ENCODE measurements at regions not wholly inside any gene's neighbourhood (a gene's known extent, or its start where the extent isn't known, plus 50 kb on each side); places are given as distances from the start of the nearest gene placed in this dataset.

DNA sequence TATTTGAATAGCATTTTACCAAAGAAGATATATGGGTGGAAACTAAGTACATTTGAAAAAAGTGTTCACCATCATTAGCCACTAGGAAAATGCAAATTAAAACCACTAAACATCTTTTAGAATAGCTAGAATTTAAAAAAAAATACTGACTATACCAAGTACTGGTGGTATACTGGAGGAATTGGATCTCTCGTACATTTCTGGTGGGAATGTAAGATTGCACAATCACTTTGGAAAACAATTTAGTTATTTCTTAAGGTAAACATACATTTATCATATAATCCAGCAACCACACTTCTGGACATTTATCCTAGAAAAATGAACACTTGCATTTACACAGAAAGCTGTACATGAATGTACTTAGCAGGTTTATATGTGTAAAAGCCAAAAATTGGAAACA lies 303.5 kb downstream of the MID1IP1 start:
- no peak overlapping the region for H3K4me3 Mint-ChIP-seq
- ATAC-seq (ENCODE audit: low read depth in 2 of 2) (no peak), DNase-seq (no peak)
- Histone ChIP-seq H3K4me3 (ENCODE audit: low read depth, low read length) (no peak overlapping the region), H3K9me3 (ENCODE audit: control insufficient read depth in 2 of 2, low read length in 2 of 2) (no peaks in the 10 kb centered on the region), H3K27ac (ENCODE audit: insufficient read depth, low read length, poor library complexity, severe bottlenecking) (no peak overlapping the region), H3K27me3 (ENCODE audit: control insufficient read depth, insufficient read depth, low read length) (no peaks in the 10 kb centered on the region), H3K4me1 (ENCODE audit: control insufficient read depth, insufficient read depth, low read length, poor library complexity, severe bottlenecking) (no peaks in the 10 kb centered on the region), H3K36me3 (ENCODE audit: control insufficient read depth, insufficient read depth, low read length) (no peaks in the 10 kb centered on the region)
- no peaks in the 10 kb centered on the region for H3K36me3 Mint-ChIP-seq
- H3K27ac Mint-ChIP-seq: no peak overlapping the region
- H3K9me3 Mint-ChIP-seq: peaks cover 0 to 3% (median 2%) of the 10 kb centered on the region in 7 donors
- no peaks in the 10 kb centered on the region for H3K4me1 Mint-ChIP-seq
- H3K27me3 Mint-ChIP-seq: peaks cover 12% of the 10 kb centered on the region

DNA sequence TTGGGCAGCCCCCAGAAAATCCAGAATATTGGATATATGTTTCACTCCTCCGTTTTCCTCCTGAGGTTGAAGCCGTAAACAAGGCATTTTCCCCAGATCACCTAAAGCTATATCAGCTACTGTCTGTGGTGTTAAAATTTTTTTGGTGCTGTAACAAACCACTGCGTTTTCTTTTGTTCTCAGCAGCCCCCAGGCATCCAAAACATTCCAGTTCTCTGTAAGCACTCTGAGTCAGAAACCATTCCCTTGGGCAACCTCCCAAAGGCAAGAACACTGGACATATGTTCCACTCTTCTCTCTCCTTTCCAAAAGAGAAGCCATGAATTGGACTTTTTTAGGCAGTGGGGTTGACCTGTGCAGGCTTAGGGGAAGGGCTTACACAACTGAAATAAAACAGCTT lies 310.9 kb downstream of the MID1IP1 start:
- H3K27me3 Mint-ChIP-seq: peaks cover 10% of the 10 kb centered on the region
- no peak for DNase-seq
- Histone ChIP-seq H3K4me3 (ENCODE audit: low read depth, low read length) (no peak overlapping the region), H3K9me3 (ENCODE audit: control insufficient read depth in 2 of 2, low read length in 2 of 2) (peaks cover 7 to 8% of the 10 kb centered on the region in 2 experiments), H3K36me3 (ENCODE audit: control insufficient read depth, insufficient read depth, low read length) (no peaks in the 10 kb centered on the region), H3K4me1 (ENCODE audit: control insufficient read depth, insufficient read depth, low read length, poor library complexity, severe bottlenecking) (no peaks in the 10 kb centered on the region), H3K27ac (ENCODE audit: insufficient read depth, low read length, poor library complexity, severe bottlenecking) (no peak overlapping the region), H3K27me3 (ENCODE audit: control insufficient read depth, insufficient read depth, low read length) (peaks cover 5% of the 10 kb centered on the region)
- H3K27ac Mint-ChIP-seq: no peak overlapping the region
- ATAC-seq (ENCODE audit: low read depth in 2 of 2): no peak
- H3K36me3 Mint-ChIP-seq: no peaks in the 10 kb centered on the region
- no peaks in the 10 kb centered on the region for H3K4me1 Mint-ChIP-seq
- H3K4me3 Mint-ChIP-seq: no peak overlapping the region
- peaks cover 0 to 18% (median 4%) of the 10 kb centered on the region in 7 donors for H3K9me3 Mint-ChIP-seq

DNA sequence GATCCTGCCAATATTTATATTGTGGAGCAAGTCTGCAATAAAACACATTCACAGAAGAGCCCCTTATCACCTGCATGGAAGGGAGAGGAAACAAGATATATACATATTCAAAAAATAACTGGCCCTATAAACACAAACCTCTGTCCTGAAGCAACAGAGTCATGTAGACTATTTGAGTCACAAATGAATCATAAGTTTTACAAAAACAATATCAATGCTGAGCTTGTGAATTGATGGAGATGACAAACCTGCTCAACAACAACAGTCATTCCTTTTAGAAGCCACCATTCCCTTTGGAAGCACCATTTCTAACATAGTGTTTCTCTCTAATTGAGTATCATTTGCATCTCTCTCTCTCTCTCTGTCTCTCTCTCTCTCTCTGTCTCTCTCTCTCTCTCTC lies 313.9 kb downstream of the MID1IP1 start:
- H3K36me3 Mint-ChIP-seq: no peaks in the 10 kb centered on the region
- no peak overlapping the region for H3K4me3 Mint-ChIP-seq
- no peak overlapping the region for H3K4me3 ChIP-seq (ENCODE audit: low read depth, low read length)
- H3K9me3 ChIP-seq (ENCODE audit: control insufficient read depth in 2 of 2, low read length in 2 of 2): peaks cover 7 to 8% of the 10 kb centered on the region in 2 experiments
- H3K27ac Mint-ChIP-seq: no peak overlapping the region
- no peaks in the 10 kb centered on the region for H3K4me1 ChIP-seq (ENCODE audit: control insufficient read depth, insufficient read depth, low read length, poor library complexity, severe bottlenecking)
- peaks cover 6% of the 10 kb centered on the region for H3K27me3 Mint-ChIP-seq
- peaks cover 0 to 16% (median 2%) of the 10 kb centered on the region in 7 donors for H3K9me3 Mint-ChIP-seq
- peaks cover 7% of the 10 kb centered on the region for H3K27me3 ChIP-seq (ENCODE audit: control insufficient read depth, insufficient read depth, low read length)
- no peak for ATAC-seq (ENCODE audit: low read depth in 2 of 2)
- no peaks in the 10 kb centered on the region for H3K4me1 Mint-ChIP-seq
- no peaks in the 10 kb centered on the region for H3K36me3 ChIP-seq (ENCODE audit: control insufficient read depth, insufficient read depth, low read length)
- H3K27ac ChIP-seq (ENCODE audit: insufficient read depth, low read length, poor library complexity, severe bottlenecking): no peak overlapping the region
- DNase-seq: no peak

DNA sequence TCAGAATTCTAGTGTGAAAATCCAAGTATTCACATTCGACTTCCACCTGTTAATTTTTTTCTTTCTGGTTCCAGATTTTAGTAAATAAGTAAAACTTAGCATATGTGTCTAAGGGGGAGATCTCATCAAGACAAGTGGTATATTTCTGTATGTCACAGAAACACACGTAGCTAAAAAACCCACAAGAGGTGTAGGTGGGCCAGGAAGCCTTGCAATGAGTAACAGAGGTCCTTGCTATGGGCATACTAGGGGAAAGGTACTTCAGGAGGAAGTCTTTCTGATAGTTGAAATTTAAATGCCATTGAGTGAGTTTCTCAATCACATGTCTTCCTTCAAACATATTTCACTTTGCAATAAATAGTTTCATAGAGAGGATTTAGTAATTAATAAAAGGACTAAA lies 315.8 kb downstream of the MID1IP1 start:
- H3K36me3 ChIP-seq (ENCODE audit: control insufficient read depth, insufficient read depth, low read length): no peaks in the 10 kb centered on the region
- H3K4me1 ChIP-seq (ENCODE audit: control insufficient read depth, insufficient read depth, low read length, poor library complexity, severe bottlenecking): no peaks in the 10 kb centered on the region
- no peak overlapping the region for H3K4me3 ChIP-seq (ENCODE audit: low read depth, low read length)
- peaks cover 0 to 4% (median 2%) of the 10 kb centered on the region in 7 donors for H3K9me3 Mint-ChIP-seq
- no peak overlapping the region for H3K4me3 Mint-ChIP-seq
- H3K36me3 Mint-ChIP-seq: no peaks in the 10 kb centered on the region
- no peak overlapping the region for H3K27ac ChIP-seq (ENCODE audit: insufficient read depth, low read length, poor library complexity, severe bottlenecking)
- DNase-seq (no peak), ATAC-seq (ENCODE audit: low read depth in 2 of 2) (no peak)
- peaks cover 0 to 5% of the 10 kb centered on the region in 2 experiments for H3K9me3 ChIP-seq (ENCODE audit: control insufficient read depth in 2 of 2, low read length in 2 of 2)
- H3K27ac Mint-ChIP-seq: no peak overlapping the region
- peaks cover 6% of the 10 kb centered on the region for H3K27me3 Mint-ChIP-seq
- peaks cover 5% of the 10 kb centered on the region for H3K27me3 ChIP-seq (ENCODE audit: control insufficient read depth, insufficient read depth, low read length)
- no peaks in the 10 kb centered on the region for H3K4me1 Mint-ChIP-seq

DNA sequence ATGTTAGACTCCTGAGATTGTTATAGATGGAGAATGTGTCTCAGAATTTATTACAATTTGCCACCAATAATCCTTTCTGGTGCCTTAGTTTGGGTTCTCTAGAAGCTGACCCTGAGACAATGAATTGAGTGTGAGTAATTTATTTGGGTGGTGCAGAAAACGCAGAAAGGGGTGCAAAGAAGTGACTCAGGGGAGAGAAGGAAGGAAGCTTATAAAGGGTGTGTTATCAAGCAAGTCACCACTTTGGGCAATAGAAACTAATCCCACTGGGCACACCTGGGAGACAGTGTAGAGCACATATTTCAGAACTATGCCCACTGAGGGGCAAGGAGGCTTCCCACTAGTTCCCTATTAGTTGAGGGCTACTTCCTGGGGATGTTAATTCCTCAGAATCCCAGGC lies 320.6 kb downstream of the MID1IP1 start:
- H3K4me1 Mint-ChIP-seq: no peaks in the 10 kb centered on the region
- H3K27me3 Mint-ChIP-seq: no peaks in the 10 kb centered on the region
- Histone ChIP-seq H3K4me3 (ENCODE audit: low read depth, low read length) (no peak overlapping the region), H3K36me3 (ENCODE audit: control insufficient read depth, insufficient read depth, low read length) (no peaks in the 10 kb centered on the region), H3K4me1 (ENCODE audit: control insufficient read depth, insufficient read depth, low read length, poor library complexity, severe bottlenecking) (no peaks in the 10 kb centered on the region), H3K27me3 (ENCODE audit: control insufficient read depth, insufficient read depth, low read length) (peaks cover 2% of the 10 kb centered on the region), H3K27ac (ENCODE audit: insufficient read depth, low read length, poor library complexity, severe bottlenecking) (no peak overlapping the region), H3K9me3 (ENCODE audit: control insufficient read depth in 2 of 2, low read length in 2 of 2) (no peaks in the 10 kb centered on the region)
- peaks cover 0 to 5% (median 0%) of the 10 kb centered on the region in 7 donors for H3K9me3 Mint-ChIP-seq
- no peaks in the 10 kb centered on the region for H3K36me3 Mint-ChIP-seq
- H3K4me3 Mint-ChIP-seq: no peak overlapping the region
- DNase-seq: no peak
- no peak overlapping the region for H3K27ac Mint-ChIP-seq
- ATAC-seq (ENCODE audit: low read depth in 2 of 2): no peak

DNA sequence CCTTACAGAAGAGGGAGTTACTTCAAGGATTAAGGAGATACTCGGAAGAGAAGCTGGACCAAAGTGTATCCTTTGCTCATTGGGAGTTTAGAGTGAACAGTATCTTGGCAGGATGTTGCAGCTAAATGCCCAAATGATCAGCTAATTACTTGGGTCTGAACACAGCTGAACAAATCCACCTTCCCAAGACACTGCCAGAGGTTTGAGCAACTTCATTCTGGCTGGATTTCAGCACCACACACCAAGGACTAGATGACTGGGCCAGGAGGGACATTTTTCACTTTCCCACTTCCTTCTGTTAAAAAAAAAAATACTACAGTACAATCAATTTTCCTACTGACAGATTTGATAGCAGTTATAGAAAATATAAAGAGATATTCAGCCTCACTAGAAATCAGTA lies 324.6 kb downstream of the MID1IP1 start:
- Histone ChIP-seq H3K36me3 (ENCODE audit: control insufficient read depth, insufficient read depth, low read length) (no peaks in the 10 kb centered on the region), H3K27me3 (ENCODE audit: control insufficient read depth, insufficient read depth, low read length) (no peaks in the 10 kb centered on the region), H3K4me3 (ENCODE audit: low read depth, low read length) (no peak overlapping the region), H3K4me1 (ENCODE audit: control insufficient read depth, insufficient read depth, low read length, poor library complexity, severe bottlenecking) (no peaks in the 10 kb centered on the region), H3K27ac (ENCODE audit: insufficient read depth, low read length, poor library complexity, severe bottlenecking) (no peak overlapping the region), H3K9me3 (ENCODE audit: control insufficient read depth in 2 of 2, low read length in 2 of 2) (no peaks in the 10 kb centered on the region)
- no peak for ATAC-seq (ENCODE audit: low read depth in 2 of 2)
- H3K4me1 Mint-ChIP-seq: no peaks in the 10 kb centered on the region
- H3K36me3 Mint-ChIP-seq: no peaks in the 10 kb centered on the region
- H3K27me3 Mint-ChIP-seq: no peaks in the 10 kb centered on the region
- H3K27ac Mint-ChIP-seq: no peak overlapping the region
- no peak for DNase-seq
- H3K4me3 Mint-ChIP-seq: no peak overlapping the region
- peaks cover 0 to 3% (median 0%) of the 10 kb centered on the region in 7 donors for H3K9me3 Mint-ChIP-seq

DNA sequence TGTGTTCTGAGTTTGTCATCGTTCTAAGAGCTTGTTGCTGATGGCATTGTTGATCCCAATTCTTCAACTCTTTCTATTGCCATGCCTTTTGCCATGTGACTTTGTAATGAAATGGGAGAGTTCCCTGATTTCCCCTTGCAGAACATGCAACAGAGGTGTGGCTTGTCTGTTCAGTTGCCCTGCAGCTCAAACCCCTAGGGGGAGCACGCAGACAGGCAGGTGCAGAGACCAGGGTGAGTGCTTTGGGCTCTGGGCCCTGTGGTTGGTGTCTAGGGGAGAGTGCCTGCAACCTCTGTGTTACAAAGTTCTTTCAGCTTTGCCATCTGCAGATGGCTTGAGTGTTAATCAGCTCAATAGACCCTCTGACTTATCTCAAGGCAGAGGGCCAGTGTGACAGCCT lies 332.7 kb downstream of the MID1IP1 start:
- no peaks in the 10 kb centered on the region for H3K27me3 Mint-ChIP-seq
- peak in 1 of 3 donors; percentile 24 for DNase-seq

DNA sequence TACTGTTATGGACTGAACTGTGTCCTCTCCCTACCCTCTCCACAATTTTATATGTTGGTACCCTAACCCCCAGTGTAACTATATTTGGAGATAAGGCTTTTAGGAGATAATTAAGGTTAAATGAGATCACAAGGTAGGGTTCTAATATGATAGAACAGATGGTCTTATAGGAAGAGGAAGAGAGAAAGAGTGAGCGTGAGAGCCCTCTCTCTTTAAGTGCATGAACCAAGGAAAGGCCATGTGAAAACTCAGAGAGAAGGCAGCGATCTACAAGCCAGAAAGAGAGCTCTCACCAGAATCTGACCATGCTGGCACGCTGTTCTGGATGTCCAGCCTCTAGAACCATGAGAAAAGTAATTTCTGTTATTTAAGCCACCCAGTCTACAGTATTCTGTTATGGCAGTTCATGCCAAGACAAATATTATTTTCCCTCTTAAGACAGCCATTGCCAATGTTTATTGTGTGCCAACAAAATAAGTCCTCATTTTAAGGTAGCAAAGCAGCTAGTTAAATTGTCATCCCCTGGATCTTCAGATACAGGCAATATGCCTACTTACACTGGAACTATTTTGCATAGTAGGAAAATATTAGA lies 336.2 kb downstream of the MID1IP1 start:
- no peaks in the 10 kb centered on the region for H3K27me3 ChIP-seq (ENCODE audit: control insufficient read depth, insufficient read depth, low read length)
- Mint-ChIP-seq H3K27ac (no peak overlapping the region), H3K9me3 (peaks cover 0 to 2% (median 0%) of the 10 kb centered on the region in 7 donors), H3K4me1 (no peaks in the 10 kb centered on the region), H3K27me3 (no peaks in the 10 kb centered on the region), H3K4me3 (peak overlapping the region in 1 of 4 donors; percentile 5), H3K36me3 (no peaks in the 10 kb centered on the region)
- no peak for DNase-seq
- H3K4me3 ChIP-seq (ENCODE audit: low read depth, low read length): no peak overlapping the region
- no peak for ATAC-seq (ENCODE audit: low read depth in 2 of 2)
- H3K36me3 ChIP-seq (ENCODE audit: control insufficient read depth, insufficient read depth, low read length): no peaks in the 10 kb centered on the region
- H3K4me1 ChIP-seq (ENCODE audit: control insufficient read depth, insufficient read depth, low read length, poor library complexity, severe bottlenecking): no peaks in the 10 kb centered on the region
- H3K27ac ChIP-seq (ENCODE audit: insufficient read depth, low read length, poor library complexity, severe bottlenecking): no peak overlapping the region
- H3K9me3 ChIP-seq (ENCODE audit: control insufficient read depth in 2 of 2, low read length in 2 of 2): no peaks in the 10 kb centered on the region

More for the DNA sequence above, 332.7 kb downstream of the MID1IP1 start:
- H3K27ac Mint-ChIP-seq: no peak overlapping the region
- peaks cover 4% of the 10 kb centered on the region for H3K36me3 Mint-ChIP-seq
- no peak overlapping the region for H3K4me3 ChIP-seq (ENCODE audit: low read depth, low read length)
- no peaks in the 10 kb centered on the region for H3K4me1 Mint-ChIP-seq
- no peak for ATAC-seq (ENCODE audit: low read depth in 2 of 2)
- H3K9me3 ChIP-seq (ENCODE audit: control insufficient read depth in 2 of 2, low read length in 2 of 2): no peaks in the 10 kb centered on the region
- H3K4me3 Mint-ChIP-seq: no peak overlapping the region
- no peak overlapping the region for H3K27ac ChIP-seq (ENCODE audit: insufficient read depth, low read length, poor library complexity, severe bottlenecking)
- no peaks in the 10 kb centered on the region for H3K36me3 ChIP-seq (ENCODE audit: control insufficient read depth, insufficient read depth, low read length)
- peaks cover 0 to 5% (median 0%) of the 10 kb centered on the region in 7 donors for H3K9me3 Mint-ChIP-seq
- H3K27me3 ChIP-seq (ENCODE audit: control insufficient read depth, insufficient read depth, low read length): no peaks in the 10 kb centered on the region
- H3K4me1 ChIP-seq (ENCODE audit: control insufficient read depth, insufficient read depth, low read length, poor library complexity, severe bottlenecking): no peaks in the 10 kb centered on the region

All from CD4-positive, CD25-positive, alpha-beta regulatory T cell (primary cell).